RPMI8226 (cell line): ENCODE measurements at regions not wholly inside any gene's neighbourhood (a gene's known extent, or its start where the extent isn't known, plus 50 kb on each side); places are given as distances from the start of the nearest gene placed in this dataset.

Experiments
- DNase-seq: peaks from one replicate; pipeline ENCODE4 v3.0.0-alpha.2; 2015

DNA sequence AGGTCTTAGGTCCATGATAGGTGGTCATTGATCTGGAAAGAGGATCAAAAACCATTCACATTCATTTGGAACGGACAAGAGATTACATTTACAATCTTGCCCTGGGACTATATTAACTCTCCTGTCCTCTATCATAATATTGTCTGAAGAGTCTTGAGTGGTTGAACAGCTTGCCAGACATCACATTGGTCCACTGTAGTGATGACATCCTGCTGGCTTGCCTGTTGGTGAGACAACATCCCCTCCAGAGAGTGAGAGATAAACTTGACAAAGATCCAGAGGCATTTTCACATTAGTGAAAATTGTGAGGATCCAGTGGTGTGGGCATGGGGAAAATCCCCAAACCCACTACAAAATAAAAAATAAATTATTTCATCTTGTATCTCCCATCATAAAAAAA is 155.7 kb upstream of the LEF1 start:
- DNase-seq = no peak

DNA sequence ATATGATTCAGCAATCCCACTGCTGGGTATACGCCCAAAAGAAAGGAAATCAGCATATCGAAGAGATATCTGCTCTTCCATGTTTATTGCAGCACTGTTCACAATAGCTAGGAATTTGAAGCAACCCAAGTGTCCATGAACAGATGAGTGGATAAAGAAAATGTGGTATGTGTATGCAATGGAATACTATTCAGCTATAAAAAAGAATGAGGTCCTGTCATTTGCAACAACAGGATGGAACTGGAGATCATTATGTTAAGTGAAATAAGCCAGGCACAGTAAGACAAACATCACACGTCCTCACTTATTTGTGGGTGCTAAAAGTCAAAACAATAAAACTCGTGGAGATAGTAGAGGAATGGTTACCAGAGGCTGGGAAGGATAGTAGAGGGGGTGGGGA is 153.8 kb upstream of the LEF1 start:
- DNase-seq = no peak

DNA sequence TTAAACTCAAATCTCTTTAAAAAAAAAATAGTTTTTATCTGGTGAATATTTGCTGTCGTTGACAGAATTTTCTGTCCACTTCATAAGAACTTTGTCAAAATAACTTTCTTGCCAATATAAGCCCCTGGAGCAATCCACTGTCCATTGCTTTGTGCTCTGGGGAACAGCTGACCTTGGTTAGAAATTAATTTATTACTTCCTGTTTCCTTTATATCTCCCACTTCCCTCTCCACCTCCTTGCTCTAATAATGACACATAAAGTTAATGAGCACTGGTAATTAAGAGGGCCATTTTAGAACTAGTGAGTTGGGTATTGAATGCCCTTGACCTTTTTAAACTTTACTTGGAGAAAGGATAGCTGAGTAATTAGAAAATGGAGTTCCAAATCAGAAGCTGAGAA is 151.3 kb upstream of the LEF1 start:
- DNase-seq = no peak

DNA sequence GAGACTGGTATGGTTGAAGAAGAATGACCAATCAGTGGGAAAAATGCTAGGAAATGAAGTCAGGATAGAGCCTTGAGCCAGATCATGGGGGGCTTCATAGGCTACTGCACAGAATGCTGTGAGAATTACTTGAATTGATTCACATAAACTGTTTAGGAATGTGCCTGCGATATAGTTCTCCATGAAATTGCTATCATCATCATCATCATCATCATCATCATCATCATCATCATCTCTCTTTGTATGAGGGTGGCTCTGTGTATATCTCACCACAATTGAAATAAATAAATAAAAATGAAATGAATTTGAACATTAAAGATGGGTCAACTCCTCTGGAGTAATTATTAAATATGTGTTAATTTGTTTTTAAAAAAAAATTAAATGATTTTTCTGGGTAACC is 148.6 kb upstream of the LEF1 start:
- no peak for DNase-seq

DNA sequence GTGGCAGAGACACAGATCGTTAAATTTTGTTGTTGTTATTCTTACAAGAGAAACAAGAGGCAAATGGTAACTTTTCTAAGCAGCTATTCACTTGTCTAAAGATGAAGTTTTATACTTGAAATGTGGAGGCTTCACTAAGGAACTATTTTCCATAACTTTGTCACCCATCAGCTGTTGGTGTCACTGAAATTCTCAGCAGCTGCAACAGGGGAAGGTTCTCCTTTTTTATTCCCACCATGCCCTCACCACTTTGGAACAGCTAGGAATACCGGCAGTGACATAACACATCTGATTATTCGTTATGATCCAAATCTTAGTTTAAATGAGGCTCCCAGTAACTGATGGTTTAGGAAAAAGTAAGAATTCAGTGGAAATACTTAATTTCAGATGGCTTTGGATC is 147.0 kb upstream of the LEF1 start:
- DNase-seq = no peak

GRCh38 chr4:108314900-108315589 is 146.3 kb upstream of the LEF1 start:
- DNase-seq = no peak

- no peak for DNase-seq
These were observed 145.0 kb upstream of the LEF1 start for GRCh38 chr4:108313546-108314339.

GRCh38 chr4:108311313-108311712 is 142.6 kb upstream of the LEF1 start:
- no peak for DNase-seq

DNA sequence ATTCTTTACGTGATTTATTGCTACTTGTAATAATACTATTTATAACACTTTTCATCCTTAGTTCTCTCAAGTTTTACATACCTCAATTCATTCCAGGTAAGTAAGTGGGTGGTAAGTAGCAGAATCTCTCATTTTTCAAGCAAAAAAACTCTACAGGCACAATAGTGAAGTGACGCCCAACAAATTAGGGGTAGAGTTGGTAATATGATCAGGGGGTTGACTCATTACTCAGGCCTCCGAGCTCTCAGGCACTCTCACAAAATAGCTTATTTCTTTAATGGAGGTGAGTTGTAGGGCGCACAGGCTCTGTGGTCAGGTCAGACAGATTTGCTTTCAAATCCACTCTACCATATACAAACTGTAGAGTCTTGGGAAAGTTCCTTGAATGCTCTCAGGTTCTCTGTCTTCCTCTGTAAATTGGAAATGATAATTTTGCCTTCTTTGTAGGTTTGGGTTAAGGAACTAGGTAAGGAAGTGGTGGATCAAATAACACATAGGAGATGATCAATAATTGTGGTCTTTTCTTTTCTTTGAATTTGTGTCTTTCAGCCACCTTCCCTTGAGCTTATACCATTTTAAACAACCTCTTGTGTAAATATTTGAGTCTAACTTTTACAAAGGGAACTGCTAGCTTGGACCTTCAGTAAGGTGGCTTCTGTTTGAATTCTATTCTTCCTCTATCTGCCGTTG is 134.9 kb upstream of the LEF1 start:
- no peak for DNase-seq

- no peak for DNase-seq
These were observed 133.0 kb upstream of the LEF1 start for GRCh38 chr4:108301545-108302251.

DNA sequence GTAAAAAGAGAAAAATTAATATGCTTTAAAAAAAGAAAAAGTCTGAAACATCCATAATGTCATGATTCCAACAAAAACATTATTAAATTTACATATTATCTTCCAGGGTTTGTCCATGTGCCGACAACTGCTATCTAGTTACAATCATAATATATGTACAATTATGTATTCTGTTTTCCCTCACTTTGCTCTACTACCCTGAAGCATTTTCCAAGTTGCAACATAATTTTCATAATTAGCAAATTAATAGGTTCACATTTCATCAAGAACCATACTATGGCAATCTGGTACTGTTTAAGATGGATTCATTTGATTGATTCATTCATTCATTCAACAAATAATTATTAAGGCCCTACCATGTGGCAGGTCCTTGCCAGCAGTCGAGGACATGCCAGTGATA is 128.9 kb upstream of the LEF1 start:
- no peak for DNase-seq

GRCh38 chr4:108292229-108292628 is 123.5 kb upstream of the LEF1 start:
- no peak for DNase-seq

DNA sequence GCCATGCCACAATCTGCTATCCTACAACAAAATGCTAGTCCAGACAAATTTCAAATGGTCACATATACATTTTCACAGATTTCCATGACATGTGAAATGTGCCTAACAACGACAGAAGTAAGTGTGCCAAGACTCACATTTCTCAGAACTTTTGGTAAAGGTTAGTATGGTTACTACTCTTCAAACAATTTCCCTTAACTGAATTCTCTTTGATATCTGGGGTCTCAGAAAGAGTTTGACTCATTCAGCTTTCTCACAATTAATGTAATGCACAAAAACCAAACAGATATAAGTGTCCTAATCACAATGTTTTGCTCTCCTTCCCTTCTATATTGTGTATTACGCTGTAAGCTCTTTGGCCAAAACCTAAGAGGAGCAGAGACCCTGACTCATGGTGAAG is 122.4 kb upstream of the LEF1 start:
- no peak for DNase-seq

DNA sequence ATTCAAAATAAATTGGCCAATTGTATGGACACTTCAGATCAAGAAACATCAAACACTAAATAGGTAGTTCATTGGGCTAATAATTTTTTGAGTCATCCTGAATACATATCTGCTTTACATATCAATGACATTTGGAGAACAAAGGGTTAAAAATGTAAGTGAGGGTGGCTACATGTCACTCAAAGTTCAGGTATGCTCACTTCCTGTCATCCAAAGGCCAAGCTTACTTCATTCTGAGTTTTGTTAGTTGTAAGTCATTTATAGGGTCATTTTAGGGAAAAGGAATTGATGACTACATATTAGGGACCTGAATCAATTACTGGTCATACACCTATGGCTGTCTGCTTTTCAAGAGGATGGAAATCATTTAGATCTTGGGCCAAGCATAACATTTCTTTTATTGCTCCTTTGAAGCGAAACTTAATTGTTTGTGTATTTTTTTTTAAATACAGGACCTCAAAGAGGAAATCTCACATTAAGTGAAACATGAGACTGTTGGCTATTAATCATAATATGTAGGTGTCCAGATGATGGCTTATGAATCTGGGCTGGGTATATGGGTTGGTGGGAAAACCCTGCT is 119.2 kb upstream of the LEF1 start:
- DNase-seq = no peak

- DNase-seq = no peak
These were observed 111.3 kb upstream of the LEF1 start for GRCh38 chr4:108280072-108280471.

DNA sequence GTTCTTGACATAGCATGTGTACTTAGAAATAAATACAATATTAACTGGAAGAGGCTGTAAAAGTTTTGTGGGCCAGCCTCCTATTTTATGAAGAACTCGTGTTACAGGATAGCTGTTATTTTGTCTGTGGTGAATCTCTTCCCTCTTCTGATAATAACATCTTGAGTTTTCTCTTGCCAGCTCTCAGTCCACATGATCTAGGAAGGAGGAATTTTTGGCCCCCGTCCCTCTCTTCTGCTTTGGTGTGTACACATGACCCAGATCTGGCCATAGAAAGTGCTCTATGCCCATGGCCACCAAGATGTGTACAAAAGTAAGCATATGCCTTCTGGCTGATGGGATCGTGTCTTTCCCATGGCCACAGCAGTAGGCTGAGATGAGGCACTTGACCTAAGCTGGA is 108.0 kb upstream of the LEF1 start:
- no peak for DNase-seq

- DNase-seq = no peak
These were observed 104.3 kb upstream of the LEF1 start for GRCh38 chr4:108272986-108273385.

GRCh38 chr4:108272561-108272960 is 103.8 kb upstream of the LEF1 start:
- no peak for DNase-seq

DNA sequence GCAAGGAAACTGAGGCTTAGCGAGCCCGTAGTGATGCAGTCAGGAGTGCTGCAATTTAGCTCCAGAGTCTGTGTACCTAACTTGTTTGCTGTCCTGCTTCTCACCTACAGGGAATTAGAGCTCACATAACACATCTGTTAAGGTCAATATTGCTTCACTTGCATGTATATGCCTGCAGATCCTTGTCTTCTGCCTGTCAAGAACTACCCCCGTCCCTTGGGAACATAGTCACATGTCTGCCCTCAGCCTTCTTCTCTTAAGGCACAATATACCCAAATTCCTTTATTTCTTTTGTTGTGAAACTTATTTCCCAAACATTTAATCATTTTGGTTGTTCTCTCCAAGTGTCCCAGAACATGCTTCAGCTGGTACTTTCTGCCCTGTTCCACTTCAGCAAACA is 103.3 kb upstream of the LEF1 start:
- no peak for DNase-seq

DNA sequence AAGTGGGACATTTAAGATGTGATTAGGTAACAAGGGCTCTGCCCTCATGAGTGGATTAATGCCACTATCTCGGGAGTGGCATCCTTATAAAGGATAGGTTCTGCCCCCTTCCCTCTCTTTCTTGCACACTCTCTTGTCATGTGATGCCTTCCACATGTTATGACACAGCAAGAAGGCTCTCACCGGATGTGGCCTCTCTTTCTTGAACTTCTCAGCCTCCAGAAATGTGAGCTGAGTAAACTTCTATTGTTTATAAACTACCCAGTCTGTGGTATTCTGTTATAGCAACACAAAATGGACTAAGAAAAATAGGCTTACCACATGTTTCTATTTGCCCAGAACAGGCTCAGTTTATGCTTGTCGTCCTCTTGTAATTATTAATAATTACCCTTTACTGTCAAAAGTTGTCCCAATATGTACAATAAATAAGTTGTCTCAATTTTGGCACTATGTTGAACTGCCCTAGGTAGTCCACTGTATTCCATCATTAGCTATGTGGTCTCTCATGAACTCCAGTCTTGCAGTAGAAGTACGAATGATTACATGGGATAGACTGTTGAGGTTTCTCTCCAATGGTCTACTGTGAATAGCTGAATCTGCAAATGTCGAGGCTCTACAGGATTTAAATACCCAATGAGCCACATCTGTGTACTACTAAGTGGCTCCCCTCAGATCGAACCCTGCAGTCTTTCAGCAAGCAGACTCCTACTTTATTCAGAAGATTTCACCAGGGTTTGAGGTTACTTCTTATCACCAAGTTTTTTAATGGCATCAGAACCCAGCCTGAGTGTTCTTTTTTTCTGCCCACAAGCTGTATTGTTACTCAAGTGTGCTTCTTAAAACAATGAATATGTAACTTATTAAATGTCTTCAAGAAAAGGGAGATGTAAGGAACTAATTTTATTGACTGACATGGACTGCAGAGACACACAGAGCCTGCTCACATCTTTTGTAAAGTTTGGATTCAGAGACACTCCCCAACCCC is 102.0 kb upstream of the LEF1 start:
- no peak for DNase-seq

DNA sequence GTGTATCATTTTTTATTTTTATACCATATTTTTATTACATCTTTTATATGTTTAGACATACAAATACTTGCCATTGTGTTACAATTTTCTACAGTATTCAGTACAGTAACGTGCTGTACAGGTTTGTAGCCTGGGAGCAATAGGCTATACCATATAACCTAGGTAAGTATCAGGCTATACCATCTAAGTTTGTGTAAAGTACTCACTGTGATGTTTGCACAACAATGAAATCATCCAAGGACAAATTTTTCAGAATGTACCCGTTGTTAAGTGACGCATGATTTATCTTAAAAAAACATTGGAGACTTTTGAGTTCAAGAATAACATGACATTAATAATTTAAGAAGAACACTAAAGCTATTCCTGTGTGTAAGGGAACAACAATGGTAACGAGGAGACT is 96.0 kb upstream of the LEF1 start:
- DNase-seq = no peak

DNA sequence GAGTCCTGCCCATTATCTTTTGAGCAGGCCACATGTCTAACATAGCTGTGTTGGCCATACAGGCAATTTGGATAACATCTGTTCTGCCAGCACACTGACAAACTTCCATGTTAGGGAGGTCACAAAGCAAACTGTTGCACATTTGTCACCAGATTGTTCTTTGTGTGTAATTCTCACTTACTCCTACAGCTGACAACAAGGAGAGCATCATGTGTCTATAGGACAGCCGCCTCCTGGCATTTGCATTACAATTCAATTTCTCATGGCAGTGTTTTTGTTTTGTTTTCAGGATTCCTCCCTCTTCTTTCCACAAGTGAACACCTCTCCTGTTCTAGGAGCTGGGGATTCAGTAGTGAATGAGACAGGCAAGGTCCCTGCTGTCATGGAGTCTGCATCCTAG is 94.3 kb upstream of the LEF1 start:
- no peak for DNase-seq
